Panc1 (cell line): ENCODE measurements at regions not wholly inside any gene's neighbourhood (a gene's known extent, or its start where the extent isn't known, plus 50 kb on each side); places are given as distances from the start of the nearest gene placed in this dataset.

ENCODE experiments used
- TF ChIP-seq, protein P1 (sequence below): fragments of 450-650 bp; IDR thresholded peaks from 2 replicates; pipeline ENCODE4 v1.5.1; 2017; ENCODE audit warnings: mild to moderate bottlenecking
- TF ChIP-seq, protein P2 (sequence below), 2 experiments: IDR thresholded peaks; 2 replicates each; pipeline ENCODE4 v1.6.1; 2011 to 2012; ENCODE audit warnings: low read depth in 2 of 2, control low read depth in 1 of 2, low read length in 1 of 2, mild to moderate bottlenecking in 1 of 2, moderate library complexity in 1 of 2; ENCODE audit not compliant: insufficient read depth in 1 of 2

DNA sequence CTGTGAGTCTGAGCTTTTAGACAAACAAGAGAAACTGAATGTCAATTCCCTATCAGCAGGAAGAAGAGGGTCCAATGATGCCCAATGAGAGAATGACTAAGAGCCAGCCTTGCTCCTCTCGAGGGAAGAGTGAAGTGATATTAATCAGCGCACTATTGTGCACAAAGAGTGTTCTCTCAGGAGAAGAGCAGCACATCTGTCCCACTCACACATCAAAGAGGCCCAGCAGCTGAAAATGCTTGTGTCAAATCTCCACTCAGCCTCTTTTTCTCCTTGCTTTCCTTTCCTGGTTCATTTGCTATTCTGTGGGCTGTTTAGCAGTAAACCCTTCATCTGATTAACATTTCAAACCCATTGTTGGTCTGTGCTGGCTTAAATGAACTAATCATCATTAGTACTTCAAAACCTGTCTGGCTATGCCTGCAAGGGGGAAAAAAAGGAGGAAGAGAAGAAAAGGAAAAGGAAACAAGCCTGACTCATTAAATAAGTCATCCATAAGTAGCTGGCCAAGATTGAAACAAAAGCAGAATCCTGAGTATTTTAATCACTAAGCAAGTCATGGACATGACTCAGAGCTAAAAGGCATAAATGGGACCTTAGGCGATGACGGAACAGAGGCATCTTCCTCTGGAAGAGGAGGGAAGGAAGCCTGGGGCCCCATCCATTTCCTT lies 912.7 kb downstream of the TUSC7 start:
- TF ChIP-seq, protein P1, sequence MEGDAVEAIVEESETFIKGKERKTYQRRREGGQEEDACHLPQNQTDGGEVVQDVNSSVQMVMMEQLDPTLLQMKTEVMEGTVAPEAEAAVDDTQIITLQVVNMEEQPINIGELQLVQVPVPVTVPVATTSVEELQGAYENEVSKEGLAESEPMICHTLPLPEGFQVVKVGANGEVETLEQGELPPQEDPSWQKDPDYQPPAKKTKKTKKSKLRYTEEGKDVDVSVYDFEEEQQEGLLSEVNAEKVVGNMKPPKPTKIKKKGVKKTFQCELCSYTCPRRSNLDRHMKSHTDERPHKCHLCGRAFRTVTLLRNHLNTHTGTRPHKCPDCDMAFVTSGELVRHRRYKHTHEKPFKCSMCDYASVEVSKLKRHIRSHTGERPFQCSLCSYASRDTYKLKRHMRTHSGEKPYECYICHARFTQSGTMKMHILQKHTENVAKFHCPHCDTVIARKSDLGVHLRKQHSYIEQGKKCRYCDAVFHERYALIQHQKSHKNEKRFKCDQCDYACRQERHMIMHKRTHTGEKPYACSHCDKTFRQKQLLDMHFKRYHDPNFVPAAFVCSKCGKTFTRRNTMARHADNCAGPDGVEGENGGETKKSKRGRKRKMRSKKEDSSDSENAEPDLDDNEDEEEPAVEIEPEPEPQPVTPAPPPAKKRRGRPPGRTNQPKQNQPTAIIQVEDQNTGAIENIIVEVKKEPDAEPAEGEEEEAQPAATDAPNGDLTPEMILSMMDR, result no peak
- TF ChIP-seq, protein P2, sequence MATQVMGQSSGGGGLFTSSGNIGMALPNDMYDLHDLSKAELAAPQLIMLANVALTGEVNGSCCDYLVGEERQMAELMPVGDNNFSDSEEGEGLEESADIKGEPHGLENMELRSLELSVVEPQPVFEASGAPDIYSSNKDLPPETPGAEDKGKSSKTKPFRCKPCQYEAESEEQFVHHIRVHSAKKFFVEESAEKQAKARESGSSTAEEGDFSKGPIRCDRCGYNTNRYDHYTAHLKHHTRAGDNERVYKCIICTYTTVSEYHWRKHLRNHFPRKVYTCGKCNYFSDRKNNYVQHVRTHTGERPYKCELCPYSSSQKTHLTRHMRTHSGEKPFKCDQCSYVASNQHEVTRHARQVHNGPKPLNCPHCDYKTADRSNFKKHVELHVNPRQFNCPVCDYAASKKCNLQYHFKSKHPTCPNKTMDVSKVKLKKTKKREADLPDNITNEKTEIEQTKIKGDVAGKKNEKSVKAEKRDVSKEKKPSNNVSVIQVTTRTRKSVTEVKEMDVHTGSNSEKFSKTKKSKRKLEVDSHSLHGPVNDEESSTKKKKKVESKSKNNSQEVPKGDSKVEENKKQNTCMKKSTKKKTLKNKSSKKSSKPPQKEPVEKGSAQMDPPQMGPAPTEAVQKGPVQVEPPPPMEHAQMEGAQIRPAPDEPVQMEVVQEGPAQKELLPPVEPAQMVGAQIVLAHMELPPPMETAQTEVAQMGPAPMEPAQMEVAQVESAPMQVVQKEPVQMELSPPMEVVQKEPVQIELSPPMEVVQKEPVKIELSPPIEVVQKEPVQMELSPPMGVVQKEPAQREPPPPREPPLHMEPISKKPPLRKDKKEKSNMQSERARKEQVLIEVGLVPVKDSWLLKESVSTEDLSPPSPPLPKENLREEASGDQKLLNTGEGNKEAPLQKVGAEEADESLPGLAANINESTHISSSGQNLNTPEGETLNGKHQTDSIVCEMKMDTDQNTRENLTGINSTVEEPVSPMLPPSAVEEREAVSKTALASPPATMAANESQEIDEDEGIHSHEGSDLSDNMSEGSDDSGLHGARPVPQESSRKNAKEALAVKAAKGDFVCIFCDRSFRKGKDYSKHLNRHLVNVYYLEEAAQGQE (IDR thresholded peaks at IDR 0.05; ENCODE audit: insufficient read depth in 1 of 2, low read depth in 2 of 2, low read length in 1 of 2), result no peak
